HepG2 (cell line): ENCODE measurements at regions not wholly inside any gene's neighbourhood (a gene's known extent, or its start where the extent isn't known, plus 50 kb on each side); places are given as distances from the start of the nearest gene placed in this dataset.

ENCODE experiments used
- HDAC6 ChIP-seq: fragments of 200-600 bp; sonication (generic); IDR thresholded peaks from 2 replicates; pipeline ENCODE4 v1.7.0; 2017; ENCODE audit warnings: mild to moderate bottlenecking, antibody characterized with exemption, low read length, low read depth
- MAZ ChIP-seq, 2 experiments: sonication (generic) in 1 of 2; formaldehyde crosslinking in 1 of 2; IDR thresholded peaks; 2 replicates each; pipeline versions ENCODE4 v1.5.0 to v1.6.1; 2012 to 2020; ENCODE audit warnings: low read depth in 2 of 2, mild to moderate bottlenecking in 2 of 2, borderline replicate concordance in 1 of 2, improper control_type of control experiment in 1 of 2, low read length in 1 of 2, missing genetic modification reagents in 1 of 2, moderate library complexity in 1 of 2
- ZNF441 ChIP-seq: sonication (generic); formaldehyde crosslinking; IDR thresholded peaks from 2 replicates; pipeline ENCODE4 v1.7.0; 2021; ENCODE audit warnings: missing genetic modification reagents, borderline replicate concordance
- TF ChIP-seq, protein P1 (sequence below): sonication (generic); formaldehyde crosslinking; IDR thresholded peaks from 2 replicates; pipeline ENCODE4 v1.4.0; 2020; ENCODE audit warnings: mild to moderate bottlenecking, missing genetic modification reagents
- TF ChIP-seq, protein P2 (sequence below): sonication (generic); formaldehyde crosslinking; IDR thresholded peaks from 2 replicates; pipeline ENCODE4 v1.5.0; 2020; ENCODE audit warnings: missing genetic modification reagents, mild to moderate bottlenecking, borderline replicate concordance

DNA sequence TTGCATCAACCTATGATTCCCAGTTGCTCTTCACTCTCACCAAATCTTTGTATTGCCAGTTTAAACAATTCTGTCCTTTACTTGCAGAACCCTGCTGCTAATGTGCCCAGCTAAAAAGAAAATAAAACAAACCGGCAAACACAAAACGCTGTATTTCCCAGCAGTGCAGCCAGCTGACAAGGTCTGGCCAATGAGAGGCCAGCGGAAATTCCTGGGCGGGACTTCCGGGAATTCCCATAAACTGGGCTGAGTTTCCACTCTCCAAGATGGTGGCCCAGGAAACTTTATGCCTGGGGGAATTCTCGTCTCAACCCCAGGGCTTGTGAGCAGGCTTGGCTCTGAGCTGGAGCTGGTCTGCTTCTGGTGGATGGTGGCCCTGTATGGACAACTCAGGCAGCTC is 807.3 kb upstream of the TMEM132C start (continued):
- TF ChIP-seq, protein P1, sequence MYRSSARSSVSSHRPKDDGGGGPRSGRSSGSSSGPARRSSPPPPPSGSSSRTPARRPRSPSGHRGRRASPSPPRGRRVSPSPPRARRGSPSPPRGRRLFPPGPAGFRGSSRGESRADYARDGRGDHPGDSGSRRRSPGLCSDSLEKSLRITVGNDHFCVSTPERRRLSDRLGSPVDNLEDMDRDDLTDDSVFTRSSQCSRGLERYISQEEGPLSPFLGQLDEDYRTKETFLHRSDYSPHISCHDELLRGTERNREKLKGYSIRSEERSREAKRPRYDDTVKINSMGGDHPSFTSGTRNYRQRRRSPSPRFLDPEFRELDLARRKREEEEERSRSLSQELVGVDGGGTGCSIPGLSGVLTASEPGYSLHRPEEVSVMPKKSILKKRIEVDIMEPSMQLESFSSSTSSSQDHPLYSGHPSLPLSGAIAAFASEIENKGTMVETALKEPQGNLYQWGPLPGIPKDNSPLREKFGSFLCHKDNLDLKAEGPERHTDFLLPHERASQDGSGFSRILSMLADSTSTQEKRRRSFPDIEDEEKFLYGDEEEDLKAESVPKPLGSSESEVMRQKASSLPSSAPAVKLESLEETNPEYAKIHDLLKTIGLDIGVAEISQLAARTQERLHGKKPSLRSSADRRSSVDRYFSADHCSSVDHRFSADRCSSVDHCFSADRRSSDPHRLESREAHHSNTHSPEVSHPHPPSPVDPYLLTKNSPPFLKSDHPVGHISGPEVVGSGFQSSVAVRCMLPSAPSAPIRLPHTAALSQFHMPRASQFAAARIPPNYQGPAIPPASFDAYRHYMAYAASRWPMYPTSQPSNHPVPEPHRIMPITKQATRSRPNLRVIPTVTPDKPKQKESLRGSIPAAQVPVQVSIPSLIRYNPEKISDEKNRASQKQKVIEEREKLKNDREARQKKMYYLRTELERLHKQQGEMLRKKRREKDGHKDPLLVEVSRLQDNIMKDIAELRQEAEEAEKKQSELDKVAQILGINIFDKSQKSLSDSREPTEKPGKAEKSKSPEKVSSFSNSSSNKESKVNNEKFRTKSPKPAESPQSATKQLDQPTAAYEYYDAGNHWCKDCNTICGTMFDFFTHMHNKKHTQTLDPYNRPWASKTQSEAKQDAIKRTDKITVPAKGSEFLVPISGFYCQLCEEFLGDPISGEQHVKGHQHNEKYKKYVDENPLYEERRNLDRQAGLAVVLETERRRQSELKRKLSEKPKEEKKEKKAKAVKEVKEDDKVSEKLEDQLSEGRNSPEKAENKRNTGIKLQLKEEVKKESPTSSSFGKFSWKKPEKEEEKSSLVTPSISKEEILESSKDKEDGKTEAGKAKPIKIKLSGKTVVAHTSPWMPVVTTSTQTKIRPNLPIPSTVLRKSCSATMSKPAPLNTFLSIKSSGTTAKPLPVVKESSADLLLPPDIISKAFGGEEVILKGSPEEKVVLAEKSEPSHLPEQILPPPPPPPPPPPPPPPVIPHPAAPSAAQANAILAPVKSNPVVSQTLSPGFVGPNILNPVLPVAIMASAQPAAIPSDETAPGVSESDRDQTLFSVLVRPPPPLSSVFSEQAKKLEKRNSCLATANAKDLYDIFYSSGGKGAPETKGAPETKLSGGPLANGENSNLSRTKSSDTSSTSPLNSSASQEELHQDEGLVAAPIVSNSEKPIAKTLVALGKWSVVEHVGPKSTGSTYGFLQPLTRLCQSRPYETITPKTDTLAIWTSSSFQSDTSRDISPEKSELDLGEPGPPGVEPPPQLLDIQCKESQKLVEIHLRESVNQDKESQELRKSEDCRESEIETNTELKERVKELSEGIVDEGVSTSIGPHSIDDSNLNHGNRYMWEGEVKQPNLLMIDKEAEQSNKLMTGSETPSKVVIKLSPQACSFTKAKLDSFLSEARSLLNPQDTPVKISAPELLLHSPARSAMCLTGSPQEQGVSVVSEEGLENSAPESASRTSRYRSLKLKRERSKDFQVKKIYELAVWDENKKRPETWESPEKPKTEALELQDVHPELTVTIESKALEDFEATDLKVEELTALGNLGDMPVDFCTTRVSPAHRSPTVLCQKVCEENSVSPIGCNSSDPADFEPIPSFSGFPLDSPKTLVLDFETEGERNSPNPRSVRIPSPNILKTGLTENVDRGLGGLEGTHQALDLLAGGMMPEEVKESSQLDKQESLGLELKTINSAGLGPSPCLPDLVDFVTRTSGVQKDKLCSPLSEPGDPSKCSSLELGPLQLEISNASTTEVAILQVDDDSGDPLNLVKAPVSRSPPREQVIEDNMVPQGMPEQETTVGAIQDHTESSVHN (CRISPR knock-in tag), result no peak
- TF ChIP-seq HDAC6, result no peak
- no peak for TF ChIP-seq ZNF441 (CRISPR knock-in tag)
- TF ChIP-seq, protein P2, sequence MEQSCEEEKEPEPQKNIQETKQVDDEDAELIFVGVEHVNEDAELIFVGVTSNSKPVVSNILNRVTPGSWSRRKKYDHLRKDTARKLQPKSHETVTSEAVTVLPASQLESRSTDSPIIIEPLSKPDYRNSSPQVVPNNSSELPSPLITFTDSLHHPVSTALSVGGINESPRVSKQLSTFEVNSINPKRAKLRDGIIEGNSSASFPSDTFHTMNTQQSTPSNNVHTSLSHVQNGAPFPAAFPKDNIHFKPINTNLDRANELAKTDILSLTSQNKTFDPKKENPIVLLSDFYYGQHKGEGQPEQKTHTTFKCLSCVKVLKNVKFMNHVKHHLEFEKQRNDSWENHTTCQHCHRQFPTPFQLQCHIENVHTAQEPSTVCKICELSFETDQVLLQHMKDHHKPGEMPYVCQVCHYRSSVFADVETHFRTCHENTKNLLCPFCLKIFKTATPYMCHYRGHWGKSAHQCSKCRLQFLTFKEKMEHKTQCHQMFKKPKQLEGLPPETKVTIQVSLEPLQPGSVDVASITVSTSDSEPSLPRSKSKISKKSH (CRISPR knock-in tag), result no peak
- no peak for TF ChIP-seq MAZ (IDR thresholded peaks at IDR 0.05; ENCODE audit: borderline replicate concordance, low read depth, low read length)
- no peak for TF ChIP-seq MAZ (CRISPR knock-in tag; IDR thresholded peaks at IDR 0.05; ENCODE audit: low read depth)
